Lung microvascular endothelial cell (primary cell): ENCODE measurements at regions not wholly inside any gene's neighbourhood (a gene's known extent, or its start where the extent isn't known, plus 50 kb on each side); places are given as distances from the start of the nearest gene placed in this dataset.
"Not testable (repeated sequence)": the region's sequence is repeated elsewhere in the genome, so short reads cannot be mapped to it uniquely, and the experiment has no call there.

ENCODE experiments used
- DNase-seq, 2 donors: peaks; one replicate each; pipeline versions ENCODE4 v3.0.0 to v3.0.0-alpha.2; 2010; ENCODE audit warnings: low read depth in 2 of 2

GRCh38 chr6:170063851-170064602 lies 226.9 kb downstream of the DLL1 start:
- no peak for DNase-seq

- DNase-seq = no peak
These were observed 227.4 kb downstream of the DLL1 start for GRCh38 chr6:170063431-170063830.

GRCh38 chr6:170062915-170063241 lies 228.0 kb downstream of the DLL1 start:
- DNase-seq = no peak

- DNase-seq = no peak
These were observed 228.5 kb downstream of the DLL1 start for GRCh38 chr6:170062209-170062914.

GRCh38 chr6:170058878-170059485 lies 231.9 kb downstream of the DLL1 start:
- no peak for DNase-seq

- DNase-seq = no peak
These were observed 232.7 kb downstream of the DLL1 start for GRCh38 chr6:170057961-170058877.

- no peak for DNase-seq
These were observed 233.7 kb downstream of the DLL1 start for GRCh38 chr6:170057034-170057734.

GRCh38 chr6:170056278-170056711 lies 234.6 kb downstream of the DLL1 start:
- no peak for DNase-seq

- DNase-seq = not testable (repeated sequence)
These were observed 235.1 kb downstream of the DLL1 start for GRCh38 chr6:170055797-170056196.

- no peak for DNase-seq
These were observed 236.8 kb downstream of the DLL1 start for GRCh38 chr6:170053966-170054661.

- no peak for DNase-seq
These were observed 237.7 kb downstream of the DLL1 start for GRCh38 chr6:170052991-170053821.

GRCh38 chr6:170051229-170052172 lies 239.4 kb downstream of the DLL1 start:
- no peak for DNase-seq

- no peak for DNase-seq
These were observed 240.3 kb downstream of the DLL1 start for GRCh38 chr6:170050591-170051041.

- DNase-seq = no peak
These were observed 241.0 kb downstream of the DLL1 start for GRCh38 chr6:170049641-170050561.

- no peak for DNase-seq
These were observed 242.1 kb downstream of the DLL1 start for GRCh38 chr6:170048615-170049256.

GRCh38 chr6:170047823-170048222 lies 243.1 kb downstream of the DLL1 start:
- no peak for DNase-seq
